ENCODE measurements at regions not wholly inside any gene's neighbourhood (a gene's known extent, or its start where the extent isn't known, plus 50 kb on each side); places are given as distances from the start of the nearest gene placed in this dataset.
"Not testable (repeated sequence)": the region's sequence is repeated elsewhere in the genome, so short reads cannot be mapped to it uniquely, and the experiment has no call there.

GRCh38 chr3:4228295-4228694 is 74.9 kb upstream of the SETMAR start:
- no peak for DNase-seq

GRCh38 chr3:4231041-4231440 is 72.1 kb upstream of the SETMAR start:
- DNase-seq, result no peak

DNA sequence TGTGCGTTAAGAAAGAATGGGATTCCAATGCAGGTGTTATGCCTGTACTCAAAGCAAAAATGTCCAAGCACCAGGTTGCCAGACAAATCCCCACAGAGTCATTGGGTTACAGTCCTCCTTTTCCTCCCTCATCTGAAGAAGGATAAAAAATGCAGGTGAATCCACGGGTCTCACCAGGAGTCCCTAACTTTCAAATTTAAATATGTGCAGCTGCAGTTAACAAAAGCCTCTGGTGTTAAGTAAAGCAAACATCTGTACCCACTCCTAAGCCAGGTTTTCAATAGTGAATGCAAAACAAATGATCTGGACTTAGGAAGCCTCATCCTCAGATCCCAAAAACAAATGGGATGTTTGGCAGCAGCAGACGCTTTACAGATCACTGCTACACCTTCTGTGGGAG is 70.4 kb upstream of the SETMAR start:
- DNase-seq, result no peak

DNA sequence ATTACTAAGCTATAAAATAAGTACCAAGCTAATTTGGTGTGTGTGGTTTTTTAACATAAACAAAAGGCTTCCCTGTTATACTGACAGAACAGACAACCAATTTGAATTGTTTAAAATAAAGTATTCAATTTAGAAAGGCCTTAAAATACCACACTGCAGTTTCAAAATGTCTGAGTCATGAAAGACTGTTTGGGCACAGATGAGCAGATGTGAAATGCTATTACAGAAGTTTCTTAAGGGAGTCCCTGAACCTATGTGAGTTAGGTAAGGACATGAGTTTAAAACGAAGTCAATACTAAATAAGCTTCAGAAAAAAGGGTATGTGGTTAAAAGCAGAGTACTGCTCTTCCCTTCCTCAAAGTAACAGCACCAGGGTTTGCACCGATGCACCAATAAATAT is 69.7 kb upstream of the SETMAR start:
- no peak for DNase-seq

DNA sequence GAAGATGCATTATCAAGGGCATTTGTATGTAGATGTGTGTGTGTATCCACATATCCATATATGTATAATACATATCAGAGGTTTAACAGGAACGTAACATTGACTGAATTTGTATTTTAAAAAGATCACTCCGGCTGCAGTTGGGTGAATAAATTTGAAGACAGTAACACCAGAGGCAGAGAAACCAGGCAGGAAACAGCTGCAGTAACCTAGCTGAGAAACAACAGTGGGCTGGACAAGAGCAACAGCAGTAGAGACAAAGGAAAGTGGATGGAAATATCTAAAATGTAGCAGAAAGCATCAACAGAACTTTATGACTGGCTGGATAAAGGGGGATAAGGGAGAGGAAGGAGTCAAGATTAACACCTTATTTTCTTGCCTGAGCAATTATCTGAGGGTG is 68.3 kb upstream of the SETMAR start:
- DNase-seq, result no peak

DNA sequence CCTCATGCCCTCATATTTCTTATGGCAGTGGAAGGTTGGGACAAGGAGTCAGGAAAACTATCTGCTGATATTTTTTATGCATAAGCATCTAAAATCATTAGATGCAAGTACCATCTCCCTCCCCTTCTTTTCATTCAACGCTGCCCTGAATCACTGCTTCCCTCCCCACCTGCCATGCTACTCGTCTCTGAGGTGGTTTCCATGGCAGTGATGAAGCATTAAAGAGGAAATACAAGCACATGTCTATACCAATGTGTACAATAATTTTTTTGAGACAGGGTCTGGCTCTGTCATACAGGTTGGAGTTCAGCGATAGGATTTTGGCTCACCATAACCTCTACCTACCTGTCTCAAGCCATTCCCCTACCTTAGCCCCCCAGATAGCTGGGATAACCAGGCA is 67.5 kb upstream of the SETMAR start:
- no peak for DNase-seq

GRCh38 chr3:4241595-4242170 is 61.5 kb upstream of the SETMAR start:
- DNase-seq, result no peak

- DNase-seq, result no peak
Observed at GRCh38 chr3:4245671-4246070, 57.5 kb upstream of the SETMAR start.

DNA sequence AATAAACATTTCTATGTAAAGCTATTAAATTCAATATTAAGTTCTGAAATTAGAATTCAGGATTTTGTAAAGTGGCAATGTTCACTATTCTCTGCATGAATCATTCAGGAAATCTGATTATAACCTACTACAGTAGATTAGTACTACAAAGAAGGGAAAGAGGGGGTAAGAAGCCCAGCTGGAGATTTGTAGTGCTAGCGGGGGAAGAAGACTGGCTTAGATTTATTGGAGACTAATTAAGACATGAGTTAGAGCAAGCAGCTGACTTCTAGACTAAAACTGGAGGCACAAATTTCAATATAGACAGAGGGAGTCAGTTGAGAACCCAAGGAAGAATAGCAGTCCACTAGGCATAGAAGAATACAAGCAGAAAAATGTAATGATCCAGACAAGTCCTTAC is 55.8 kb upstream of the SETMAR start:
- no peak for DNase-seq

GRCh38 chr3:4250064-4250463 is 53.1 kb upstream of the SETMAR start:
- DNase-seq, result no peak

DNA sequence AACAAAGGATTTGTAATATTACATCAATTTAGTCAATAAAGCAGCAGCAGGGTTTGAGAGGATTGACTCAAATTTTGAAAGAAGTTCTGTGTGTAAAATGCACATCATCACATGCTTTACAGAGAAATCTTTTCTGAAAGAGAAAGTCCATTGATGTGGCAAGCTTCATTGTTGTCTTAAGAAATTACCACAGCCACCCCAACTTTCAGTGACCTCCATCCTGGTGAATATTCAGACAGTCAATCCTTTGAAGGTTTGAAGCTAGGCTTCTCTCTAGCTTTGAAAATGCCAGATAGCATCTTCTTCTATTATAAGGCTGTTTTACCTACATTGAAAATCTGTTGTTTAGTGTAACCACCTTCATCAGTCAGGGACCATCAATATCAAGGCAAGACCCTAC is 51.8 kb upstream of the SETMAR start:
- DNase-seq, result peak; percentile 3

- not testable (repeated sequence) for DNase-seq
Observed at GRCh38 chr3:4253072-4253832, 49.9 kb upstream of the SETMAR start.

Data from activated CD4-positive, alpha-beta T cell treated with anti-CD3 and anti-CD28 coated beads, Interleukin-10, Interleukin-2, amounts not matched to agents 100 ng/mL and 50 ng/mL, durations not matched to agents 16 hours and 8 hours (primary cell).